ENCODE measurements at regions not wholly inside any gene's neighbourhood (a gene's known extent, or its start where the extent isn't known, plus 50 kb on each side); places are given as distances from the start of the nearest gene placed in this dataset.

- DNase-seq (ENCODE audit: low read depth, low spot score) (no peak), FAIRE-seq (no peak), ATAC-seq (no peak)
- no TSS peak for BruUV-seq (replicated peaks)
- Histone ChIP-seq H3K36me3 (ENCODE audit: control insufficient read depth in 2 of 2, insufficient read depth in 2 of 2, low read length in 1 of 2) (no peaks in the 10 kb centered on the region), H4K20me1 (ENCODE audit: control insufficient read depth, insufficient read depth) (no peaks in the 10 kb centered on the region), H3K4me2 (ENCODE audit: control insufficient read depth, insufficient read depth) (no peak overlapping the region), H3K4me1 (ENCODE audit: control insufficient read depth, insufficient read depth, low read length) (no peaks in the 10 kb centered on the region), H3K9ac (ENCODE audit: control insufficient read depth, insufficient read depth, low read length) (no peak overlapping the region), H3K27ac (ENCODE audit: control insufficient read depth, insufficient read depth) (no peak overlapping the region), H3K27me3 (replicated peaks in 1 of 2; ENCODE audit: control insufficient read depth in 2 of 2, insufficient read depth in 2 of 2, low read length in 1 of 2) (no peaks in the 10 kb centered on the region), H2AFZ (ENCODE audit: control insufficient read depth, low read depth, low read length) (no peak overlapping the region), H3K4me3 (no peak overlapping the region), H3K9me3 (replicated peaks; ENCODE audit: control insufficient read depth, insufficient read depth, low read length) (no peaks in the 10 kb centered on the region), H3K79me2 (ENCODE audit: control insufficient read depth, insufficient read depth, low read length) (no peaks in the 10 kb centered on the region)
- POLR2A ChIA-PET, result interaction anchor here (0.5 kb wide), 1 partner anchor 1003 kb away, joined by 3 read pairs; no protein-coding TSS in a partner anchor
- TF ChIP-seq EED (IDR thresholded peaks at IDR 0.05; ENCODE audit: low read depth) (no peak), TARDBP (IDR thresholded peaks at IDR 0.05; ENCODE audit: borderline replicate concordance) (no peak)
- RAD21 ChIA-PET (ENCODE audit: unreplicated experiment), result no interaction called here
- whole genome bisulfite sequencing (ENCODE audit: insufficient coverage, insufficient replicate concordance, low lambda C conversion rate, missing lambda C conversion rate), result 0% methylated on average over 2 of the region's 2 CpGs
- CTCF ChIA-PET, result interaction anchor here (1.0 kb wide), 1 partner anchor 10 kb away, joined by 3 read pairs; no protein-coding TSS in a partner anchor
- intact Hi-C loops (cut with micrococcal nuclease; ENCODE audit: unreplicated experiment), result no loop called here
- in situ Hi-C loops (cut with MboI), result no loop called here
- SMC1A ChIA-PET (ENCODE audit: uncharacterized antibody, unreplicated experiment), result interaction anchor here (1.3 kb wide), 1 partner anchor 9 kb away, joined by 3 read pairs; no protein-coding TSS in a partner anchor
Observed at GRCh38 chr14:86940106-86940505, 1052.9 kb downstream of the GALC start.

GRCh38 chr14:86938320-86938719 is 1054.7 kb downstream of the GALC start:
- ChIA-PET RAD21 (ENCODE audit: unreplicated experiment) (no interaction called here), CTCF (no interaction called here)
- TF ChIP-seq E4F1 (IDR thresholded peaks at IDR 0.05; ENCODE audit: borderline replicate concordance, partially characterized antibody), result no peak
- TF ChIP-seq STAT1 (conservative IDR thresholded peaks at IDR 0.05), result no peak
- TF ChIP-seq ZNF592 (IDR thresholded peaks at IDR 0.05), result no peak
- no peak for TF ChIP-seq CEBPZ (IDR thresholded peaks at IDR 0.05; ENCODE audit: low read depth, low read length)
- TF ChIP-seq CREM (IDR thresholded peaks at IDR 0.05; ENCODE audit: low read depth), result no peak
- TF ChIP-seq GABPA (IDR thresholded peaks at IDR 0.05; ENCODE audit: low read depth), result no peak

More at GRCh38 chr14:86938320-86938719, 1054.7 kb downstream of the GALC start:
- Histone ChIP-seq H3K9me3 (replicated peaks; ENCODE audit: control insufficient read depth, insufficient read depth, low read length) (no peaks in the 10 kb centered on the region), H3K79me2 (ENCODE audit: control insufficient read depth, insufficient read depth, low read length) (no peaks in the 10 kb centered on the region), H3K4me2 (ENCODE audit: control insufficient read depth, insufficient read depth) (no peak overlapping the region), H3K36me3 (ENCODE audit: control insufficient read depth in 2 of 2, insufficient read depth in 2 of 2, low read length in 1 of 2) (no peaks in the 10 kb centered on the region), H4K20me1 (ENCODE audit: control insufficient read depth, insufficient read depth) (no peaks in the 10 kb centered on the region), H3K27ac (ENCODE audit: control insufficient read depth, insufficient read depth) (no peak overlapping the region), H2AFZ (ENCODE audit: control insufficient read depth, low read depth, low read length) (no peak overlapping the region), H3K4me3 (no peak overlapping the region), H3K4me1 (ENCODE audit: control insufficient read depth, insufficient read depth, low read length) (no peaks in the 10 kb centered on the region), H3K9ac (ENCODE audit: control insufficient read depth, insufficient read depth, low read length) (no peak overlapping the region), H3K27me3 (replicated peaks in 1 of 2; ENCODE audit: control insufficient read depth in 2 of 2, insufficient read depth in 2 of 2, low read length in 1 of 2) (no peaks in the 10 kb centered on the region)
- no peak for ATAC-seq
- SMC1A ChIA-PET (ENCODE audit: uncharacterized antibody, unreplicated experiment), result no interaction called here
- DNase-seq (ENCODE audit: low read depth, low spot score), result no peak
- in situ Hi-C loops (cut with MboI), result no loop called here
- BruUV-seq (replicated peaks), result no TSS peak
- no peak for FAIRE-seq
- intact Hi-C loops (cut with micrococcal nuclease; ENCODE audit: unreplicated experiment), result no loop called here
- 28% methylated on average over 8 of the region's 8 CpGs for WGBS (ENCODE audit: insufficient coverage, insufficient replicate concordance, low lambda C conversion rate, missing lambda C conversion rate)
- POLR2A ChIA-PET, result no interaction called here
